ENCODE measurements at regions not wholly inside any gene's neighbourhood (a gene's known extent, or its start where the extent isn't known, plus 50 kb on each side); places are given as distances from the start of the nearest gene placed in this dataset.
"Not testable (repeated sequence)": the region's sequence is repeated elsewhere in the genome, so short reads cannot be mapped to it uniquely, and the experiment has no call there.

- intact Hi-C loops (cut with micrococcal nuclease), result no loop called here
- no peak for TF ChIP-seq CTCF (IDR thresholded peaks at IDR 0.05)
- H3K4me3 Mint-ChIP-seq, result no peak overlapping the region
- H3K4me1 Mint-ChIP-seq (ENCODE audit: low read depth), result peaks cover 3% of the 10 kb centered on the region
- no peak overlapping the region for H3K27ac Mint-ChIP-seq
- H3K36me3 Mint-ChIP-seq (ENCODE audit: low read depth), result no peaks in the 10 kb centered on the region
- no peak for ATAC-seq
- ChIA-PET POLR2A (no interaction called here), CTCF (no interaction called here)
- H3K9me3 Mint-ChIP-seq, result no peaks in the 10 kb centered on the region
- no peak for DNase-seq
- no peaks in the 10 kb centered on the region for H3K27me3 Mint-ChIP-seq
These were observed 68.0 kb upstream of the ZNF157 start for GRCh38 chrX:47302396-47302795.

- CTCF ChIA-PET; DNase-seq; H3K27me3 Mint-ChIP-seq; H3K4me1 Mint-ChIP-seq (ENCODE audit: low read depth); H3K27ac Mint-ChIP-seq; H3K4me3 Mint-ChIP-seq; H3K36me3 Mint-ChIP-seq (ENCODE audit: low read depth); H3K9me3 Mint-ChIP-seq; POLR2A ChIA-PET; intact Hi-C loops (cut with micrococcal nuclease); ATAC-seq: not testable (repeated sequence)
These were observed 63.8 kb upstream of the ZNF157 start for GRCh38 chrX:47306471-47307023.

GRCh38 chrX:47311932-47312774 is 58.2 kb upstream of the ZNF157 start:
- Mint-ChIP-seq H3K27ac (no peak overlapping the region), H3K27me3 (no peaks in the 10 kb centered on the region), H3K4me3 (no peak overlapping the region), H3K4me1 (ENCODE audit: low read depth) (no peaks in the 10 kb centered on the region), H3K9me3 (no peaks in the 10 kb centered on the region), H3K36me3 (ENCODE audit: low read depth) (no peaks in the 10 kb centered on the region)
- ATAC-seq, result peak; percentile 89
- POLR2A ChIA-PET, result interaction anchor here (1.4 kb wide), 1 partner anchor 115 kb away, joined by 3 read pairs; no protein-coding TSS in a partner anchor
- CTCF ChIA-PET, result interaction anchor here (0.9 kb wide), 1 partner anchor 116 kb away, joined by 3 read pairs; no protein-coding TSS in a partner anchor
- peak; percentile 35 for TF ChIP-seq CTCF (IDR thresholded peaks at IDR 0.05)
- intact Hi-C loops (cut with micrococcal nuclease), result no loop called here
- peak; percentile 67 for DNase-seq

GRCh38 chrX:47313056-47313455 is 57.3 kb upstream of the ZNF157 start:
- H3K9me3 Mint-ChIP-seq, result no peaks in the 10 kb centered on the region
- H3K36me3 Mint-ChIP-seq (ENCODE audit: low read depth), result no peaks in the 10 kb centered on the region
- DNase-seq, result no peak
- H3K27me3 Mint-ChIP-seq, result no peaks in the 10 kb centered on the region
- no peak for ATAC-seq
- POLR2A ChIA-PET, result interaction anchor here (1.4 kb wide), 1 partner anchor 116 kb away, joined by 3 read pairs; no protein-coding TSS in a partner anchor
- H3K4me1 Mint-ChIP-seq (ENCODE audit: low read depth), result no peaks in the 10 kb centered on the region
- H3K4me3 Mint-ChIP-seq, result no peak overlapping the region
- H3K27ac Mint-ChIP-seq, result no peak overlapping the region
- intact Hi-C loops (cut with micrococcal nuclease), result no loop called here
- CTCF ChIA-PET, result interaction anchor here (0.8 to 0.9 kb wide), 2 partner anchors 72 to 117 kb away, joined by 3 to 4 read pairs; no protein-coding TSS in a partner anchor
- TF ChIP-seq CTCF (IDR thresholded peaks at IDR 0.05), result no peak

DNA sequence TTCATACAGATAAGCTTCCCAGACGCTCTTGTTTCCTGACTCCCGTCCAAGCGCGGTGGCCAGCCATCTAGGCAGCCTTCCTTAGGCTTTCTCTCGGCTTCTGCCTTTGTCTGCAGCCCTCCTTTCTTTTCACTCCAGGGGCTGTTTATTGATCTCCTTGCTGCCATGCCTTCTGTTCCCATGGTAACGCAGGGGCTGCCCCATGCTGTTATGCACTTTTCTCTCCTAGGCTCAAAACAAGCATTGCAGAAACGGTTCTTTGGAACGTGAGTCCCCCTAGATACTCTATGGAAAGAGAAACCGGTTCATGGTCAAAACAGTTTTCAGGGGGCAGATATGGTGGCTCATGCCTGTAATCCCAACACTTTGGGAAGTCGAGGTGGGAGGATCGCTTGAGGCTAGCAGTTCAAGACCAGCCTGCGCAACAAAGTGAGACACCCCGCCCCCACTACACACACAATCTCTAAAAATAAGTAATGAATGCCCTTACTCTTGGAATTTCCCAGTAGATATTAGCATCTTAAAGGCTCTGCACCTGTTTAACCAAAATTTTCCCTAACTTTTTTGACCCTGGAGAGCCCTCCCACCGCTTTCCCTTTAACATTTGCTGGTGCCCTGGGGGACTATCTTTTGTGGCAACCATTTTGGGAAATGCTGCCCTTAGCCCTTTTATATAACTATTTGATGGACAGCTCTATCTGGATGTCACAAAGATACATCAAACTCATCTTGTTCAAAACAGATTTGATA is 53.9 kb upstream of the ZNF157 start:
- POLR2A ChIA-PET, result no interaction called here
- Mint-ChIP-seq H3K4me1 (ENCODE audit: low read depth) (no peaks in the 10 kb centered on the region), H3K27ac (no peak overlapping the region), H3K27me3 (no peaks in the 10 kb centered on the region), H3K9me3 (no peaks in the 10 kb centered on the region), H3K36me3 (ENCODE audit: low read depth) (no peaks in the 10 kb centered on the region), H3K4me3 (no peak overlapping the region)
- CTCF ChIA-PET, result no interaction called here
- ATAC-seq (no peak), DNase-seq (no peak)
- intact Hi-C loops (cut with micrococcal nuclease), result no loop called here
- TF ChIP-seq CTCF (IDR thresholded peaks at IDR 0.05), result no peak

Measured in activated CD8-positive, alpha-beta T cell treated with anti-CD3 and anti-CD28 coated beads for 36 hours (primary cell).